Osteoblast (primary cell): ENCODE measurements at regions not wholly inside any gene's neighbourhood (a gene's known extent, or its start where the extent isn't known, plus 50 kb on each side); places are given as distances from the start of the nearest gene placed in this dataset.
"Not testable (repeated sequence)": the region's sequence is repeated elsewhere in the genome, so short reads cannot be mapped to it uniquely, and the experiment has no call there.

Experiments used
- DNase-seq: peaks from one replicate; pipeline ENCODE4 v3.0.0; 2011; ENCODE audit warnings: low spot score, mixed read lengths; ENCODE audit not compliant: insufficient read length; ENCODE audit errors: missing footprints
- H2AFZ ChIP-seq: 2 replicates; pipeline ENCODE4 v1.6.0; 2011; ENCODE audit warnings: mild to moderate bottlenecking, low read length
- H3K27ac ChIP-seq: 2 replicates; pipeline ENCODE4 v1.5.1; 2011; ENCODE audit warnings: mild to moderate bottlenecking, low read depth, low read length, moderate library complexity
- H3K27me3 ChIP-seq: 2 replicates; pipeline ENCODE4 v1.6.0; 2012; ENCODE audit warnings: mild to moderate bottlenecking, control low read depth, inconsistent platforms, low read length, moderate library complexity; ENCODE audit not compliant: insufficient read depth
- H3K36me3 ChIP-seq: 2 replicates; pipeline ENCODE4 v1.5.1; 2011; ENCODE audit warnings: mild to moderate bottlenecking, low read length, control low read depth, moderate library complexity; ENCODE audit not compliant: insufficient read depth
- H3K4me1 ChIP-seq: 2 replicates; pipeline ENCODE4 v1.5.1; 2011; ENCODE audit warnings: mild to moderate bottlenecking, low read length, control low read depth, moderate library complexity; ENCODE audit not compliant: insufficient read depth
- H3K4me2 ChIP-seq: 2 replicates; pipeline ENCODE4 v1.6.0; 2011; ENCODE audit warnings: mild to moderate bottlenecking, low read length; ENCODE audit not compliant: insufficient read depth
- H3K4me3 ChIP-seq: fragments of 200-600 bp; sonication (generic); 3 replicates; pipeline ENCODE4 v1.5.1; 2012; ENCODE audit warnings: mild to moderate bottlenecking, low read length, inconsistent platforms; ENCODE audit not compliant: insufficient read depth
- H3K79me2 ChIP-seq: 2 replicates; pipeline ENCODE4 v1.6.0; 2012; ENCODE audit warnings: mild to moderate bottlenecking, low read length, control low read depth, inconsistent platforms; ENCODE audit not compliant: insufficient read depth
- H3K9me3 ChIP-seq: 2 replicates; pipeline ENCODE4 v1.5.1; 2011; ENCODE audit warnings: low read depth, low read length, control low read depth
- H4K20me1 ChIP-seq: 2 replicates; pipeline ENCODE4 v1.6.0; 2012; ENCODE audit warnings: mild to moderate bottlenecking, low read length, control low read depth; ENCODE audit not compliant: insufficient read depth
- CTCF ChIP-seq: IDR thresholded peaks from 2 replicates; pipeline ENCODE4 v1.5.1; 2011; ENCODE audit warnings: mild to moderate bottlenecking, low read depth, low read length, moderate library complexity; ENCODE audit errors: extremely low read depth

DNA sequence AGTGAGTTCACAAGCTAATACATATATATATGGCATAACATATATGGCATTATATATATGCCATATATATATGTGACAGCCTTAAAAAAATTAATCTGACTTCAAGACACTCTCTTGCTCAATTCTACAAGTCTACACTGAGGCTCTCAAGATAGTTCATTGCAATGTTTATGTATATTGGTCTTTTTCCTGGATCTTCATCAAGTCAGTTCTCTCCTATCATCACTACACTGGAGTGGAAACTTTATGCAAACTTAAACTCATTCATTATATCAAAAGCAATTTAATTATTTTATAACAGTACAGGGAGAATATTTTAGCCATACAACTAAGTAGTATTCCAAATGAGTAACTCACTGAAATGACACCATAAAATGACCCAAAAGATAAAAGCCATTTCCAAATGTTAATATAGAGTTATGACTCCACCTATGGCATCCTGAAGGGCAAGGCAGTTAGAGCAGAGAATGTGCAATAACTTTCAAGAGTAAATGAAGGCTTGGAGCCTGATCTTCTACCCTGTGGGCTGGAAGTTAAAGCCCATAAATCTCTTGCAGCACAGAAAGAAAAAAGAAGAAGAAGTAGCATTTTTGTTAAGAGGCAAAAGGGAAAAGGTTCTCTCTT is 176.3 kb upstream of the SLIT2 start:
- Histone ChIP-seq H3K4me2 (no peak overlapping the region), H4K20me1 (no peaks in the 10 kb centered on the region), H3K4me3 (no peak overlapping the region), H3K4me1 (no peaks in the 10 kb centered on the region), H3K79me2 (no peaks in the 10 kb centered on the region), H3K27me3 (no peaks in the 10 kb centered on the region), H3K27ac (no peak overlapping the region), H3K36me3 (no peaks in the 10 kb centered on the region), H2AFZ (no peak overlapping the region), H3K9me3 (no peaks in the 10 kb centered on the region)
- peak; percentile 32 for TF ChIP-seq CTCF
- no peak for DNase-seq

DNA sequence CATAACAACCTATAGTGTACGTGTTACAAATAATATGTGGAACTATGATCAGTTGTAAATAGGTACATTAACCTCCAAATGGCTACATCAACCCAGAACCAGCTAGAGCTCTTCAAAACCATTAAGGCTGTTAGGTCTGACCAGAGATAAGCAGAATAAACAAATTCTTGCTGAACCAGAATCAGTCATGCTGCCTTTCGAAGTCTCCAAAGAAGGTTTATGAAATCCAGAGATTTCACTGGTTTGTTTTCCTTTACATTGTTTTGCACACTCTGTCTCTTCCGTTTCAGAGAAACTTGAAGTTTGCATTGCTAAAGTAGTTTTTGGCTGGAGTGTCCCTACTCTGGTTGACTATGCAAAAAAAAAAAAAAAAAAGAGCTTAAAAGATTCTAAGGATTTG is 177.3 kb upstream of the SLIT2 start:
- TF ChIP-seq CTCF: no peak
- Histone ChIP-seq H3K4me3 (no peak overlapping the region), H3K9me3 (no peaks in the 10 kb centered on the region), H3K4me1 (no peaks in the 10 kb centered on the region), H4K20me1 (no peaks in the 10 kb centered on the region), H3K4me2 (no peak overlapping the region), H3K79me2 (no peaks in the 10 kb centered on the region), H3K36me3 (no peaks in the 10 kb centered on the region), H3K27me3 (no peaks in the 10 kb centered on the region), H2AFZ (no peak overlapping the region), H3K27ac (no peak overlapping the region)
- no peak for DNase-seq

DNA sequence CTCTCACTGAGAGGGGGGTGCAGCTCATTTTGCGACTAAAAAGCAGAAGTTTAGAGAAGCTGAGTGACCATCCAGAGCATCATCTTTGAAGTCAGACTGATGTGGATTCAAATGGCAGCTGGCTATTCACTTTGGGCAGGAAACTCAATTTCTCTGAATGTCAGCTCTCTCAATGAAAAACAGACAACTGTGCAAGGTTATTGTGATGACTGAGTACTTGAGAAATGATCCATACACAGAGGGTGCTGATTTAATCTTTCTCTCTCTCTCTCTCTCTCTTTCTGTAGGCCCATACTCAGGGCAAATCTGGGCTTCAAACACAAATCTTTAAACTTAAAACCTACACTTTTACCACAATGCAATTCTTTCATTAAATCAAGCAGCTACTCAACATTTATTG is 185.8 kb upstream of the SLIT2 start:
- Histone ChIP-seq H3K36me3 (no peaks in the 10 kb centered on the region), H3K4me2 (no peak overlapping the region), H3K4me3 (no peak overlapping the region), H3K27ac (no peak overlapping the region), H3K79me2 (no peaks in the 10 kb centered on the region), H2AFZ (peak overlapping the region; percentile 1), H3K4me1 (no peaks in the 10 kb centered on the region), H3K9me3 (no peaks in the 10 kb centered on the region), H4K20me1 (no peaks in the 10 kb centered on the region), H3K27me3 (no peaks in the 10 kb centered on the region)
- no peak for TF ChIP-seq CTCF
- DNase-seq: no peak

- not testable (repeated sequence) for H3K27ac ChIP-seq, H3K27me3 ChIP-seq, DNase-seq, H2AFZ ChIP-seq, H3K9me3 ChIP-seq, H3K4me3 ChIP-seq, H3K4me1 ChIP-seq, H3K4me2 ChIP-seq, H3K79me2 ChIP-seq, H4K20me1 ChIP-seq, H3K36me3 ChIP-seq
Measured at GRCh38 chr4:20062857-20063256, 188.8 kb upstream of the SLIT2 start.
